ENCODE measurements at regions not wholly inside any gene's neighbourhood (a gene's known extent, or its start where the extent isn't known, plus 50 kb on each side); places are given as distances from the start of the nearest gene placed in this dataset.
A peak's percentile ranks its signal among the peaks of the same experiment; 100 is the strongest.
"Not testable (repeated sequence)": the region's sequence is repeated elsewhere in the genome, so short reads cannot be mapped to it uniquely, and the experiment has no call there.

- H3K9me3 Mint-ChIP-seq: no peaks in the 10 kb centered on the region
- peaks cover 2% of the 10 kb centered on the region for H3K36me3 Mint-ChIP-seq (ENCODE audit: low read depth)
- no peak overlapping the region for H3K4me3 Mint-ChIP-seq
- DNase-seq (ENCODE audit: low spot score): no peak
- intact Hi-C loops (cut with micrococcal nuclease): no loop called here
- no peak overlapping the region for H3K27ac Mint-ChIP-seq
- peaks cover 13% of the 10 kb centered on the region for H3K27me3 Mint-ChIP-seq (ENCODE audit: insufficient read depth)
- H3K4me1 Mint-ChIP-seq (ENCODE audit: low read depth): no peaks in the 10 kb centered on the region
These were observed 138.9 kb upstream of the SOD1 start for GRCh38 chr21:31520561-31521098.

- H3K4me3 Mint-ChIP-seq: no peak overlapping the region
- H3K27ac Mint-ChIP-seq: no peak overlapping the region
- H3K27me3 Mint-ChIP-seq (ENCODE audit: insufficient read depth): peaks cover 17% of the 10 kb centered on the region
- H3K9me3 Mint-ChIP-seq: no peaks in the 10 kb centered on the region
- H3K36me3 Mint-ChIP-seq (ENCODE audit: low read depth): peaks cover 3% of the 10 kb centered on the region
- no peaks in the 10 kb centered on the region for H3K4me1 Mint-ChIP-seq (ENCODE audit: low read depth)
- intact Hi-C loops (cut with micrococcal nuclease): no loop called here
- DNase-seq (ENCODE audit: low spot score): no peak
These were observed 140.9 kb upstream of the SOD1 start for GRCh38 chr21:31518580-31518979.

GRCh38 chr21:31517664-31518414, 141.7 kb upstream of the SOD1 start:
- no peak overlapping the region for H3K27ac Mint-ChIP-seq
- H3K4me3 Mint-ChIP-seq: no peak overlapping the region
- peaks cover 3% of the 10 kb centered on the region for H3K36me3 Mint-ChIP-seq (ENCODE audit: low read depth)
- H3K4me1 Mint-ChIP-seq (ENCODE audit: low read depth): no peaks in the 10 kb centered on the region
- intact Hi-C loops (cut with micrococcal nuclease): no loop called here
- peaks cover 22% of the 10 kb centered on the region for H3K27me3 Mint-ChIP-seq (ENCODE audit: insufficient read depth)
- DNase-seq (ENCODE audit: low spot score): no peak
- H3K9me3 Mint-ChIP-seq: no peaks in the 10 kb centered on the region

- no peaks in the 10 kb centered on the region for H3K9me3 Mint-ChIP-seq
- peaks cover 8% of the 10 kb centered on the region for H3K4me1 Mint-ChIP-seq (ENCODE audit: low read depth)
- no peak overlapping the region for H3K27ac Mint-ChIP-seq
- intact Hi-C loops (cut with micrococcal nuclease): no loop called here
- DNase-seq (ENCODE audit: low spot score): no peak
- H3K36me3 Mint-ChIP-seq (ENCODE audit: low read depth): peaks cover 3% of the 10 kb centered on the region
- no peak overlapping the region for H3K4me3 Mint-ChIP-seq
- peaks cover 26% of the 10 kb centered on the region for H3K27me3 Mint-ChIP-seq (ENCODE audit: insufficient read depth)
These were observed 144.2 kb upstream of the SOD1 start for GRCh38 chr21:31515253-31515652.

- intact Hi-C loops (cut with micrococcal nuclease): no loop called here
- Mint-ChIP-seq H3K27ac (no peak overlapping the region), H3K27me3 (ENCODE audit: insufficient read depth) (peaks cover 26% of the 10 kb centered on the region), H3K4me1 (ENCODE audit: low read depth) (peaks cover 15% of the 10 kb centered on the region), H3K36me3 (ENCODE audit: low read depth) (peaks cover 4% of the 10 kb centered on the region), H3K4me3 (no peak overlapping the region), H3K9me3 (no peaks in the 10 kb centered on the region)
- no peak for DNase-seq (ENCODE audit: low spot score)
These were observed 144.9 kb upstream of the SOD1 start for GRCh38 chr21:31514598-31514997.

- H3K27ac Mint-ChIP-seq: not testable (repeated sequence)
These were observed 146.0 kb upstream of the SOD1 start for GRCh38 chr21:31513541-31513940.

GRCh38 chr21:31511999-31512398, 147.5 kb upstream of the SOD1 start:
- H3K27ac Mint-ChIP-seq; H3K36me3 Mint-ChIP-seq (ENCODE audit: low read depth); H3K9me3 Mint-ChIP-seq; H3K4me3 Mint-ChIP-seq; DNase-seq (ENCODE audit: low spot score); intact Hi-C loops (cut with micrococcal nuclease): not testable (repeated sequence)
- Mint-ChIP-seq H3K4me1 (ENCODE audit: low read depth) (peaks cover 33% of the 10 kb centered on the region), H3K27me3 (ENCODE audit: insufficient read depth) (peaks cover 26% of the 10 kb centered on the region)

More at GRCh38 chr21:31513541-31513940, 146.0 kb upstream of the SOD1 start:
- H3K9me3 Mint-ChIP-seq; DNase-seq (ENCODE audit: low spot score); H3K36me3 Mint-ChIP-seq (ENCODE audit: low read depth); H3K4me3 Mint-ChIP-seq; intact Hi-C loops (cut with micrococcal nuclease): not testable (repeated sequence)
- Mint-ChIP-seq H3K27me3 (ENCODE audit: insufficient read depth) (peaks cover 26% of the 10 kb centered on the region), H3K4me1 (ENCODE audit: low read depth) (peaks cover 25% of the 10 kb centered on the region)

GRCh38 chr21:31511258-31511657, 148.2 kb upstream of the SOD1 start:
- H3K9me3 Mint-ChIP-seq: no peaks in the 10 kb centered on the region
- no peak overlapping the region for H3K4me3 Mint-ChIP-seq
- H3K27me3 Mint-ChIP-seq (ENCODE audit: insufficient read depth): peaks cover 21% of the 10 kb centered on the region
- intact Hi-C loops (cut with micrococcal nuclease): no loop called here
- H3K36me3 Mint-ChIP-seq (ENCODE audit: low read depth): peaks cover 3% of the 10 kb centered on the region
- H3K4me1 Mint-ChIP-seq (ENCODE audit: low read depth): peaks cover 39% of the 10 kb centered on the region
- DNase-seq (ENCODE audit: low spot score): no peak
- H3K27ac Mint-ChIP-seq: no peak overlapping the region

- Mint-ChIP-seq H3K27ac (peak overlapping the region; percentile 73), H3K36me3 (ENCODE audit: low read depth) (peaks cover 2% of the 10 kb centered on the region), H3K9me3 (no peaks in the 10 kb centered on the region), H3K27me3 (ENCODE audit: insufficient read depth) (peaks cover 32% of the 10 kb centered on the region), H3K4me1 (ENCODE audit: low read depth) (peaks cover 51% of the 10 kb centered on the region), H3K4me3 (peak overlapping the region; percentile 45)
- intact Hi-C loops (cut with micrococcal nuclease): loop anchor here (1.0 to 5.0 kb wide), 9 partner anchors 45 to 411 kb away; partner anchors contain the start of gene SCAF4
- DNase-seq (ENCODE audit: low spot score): peak; percentile 83
These were observed 150.1 kb upstream of the SOD1 start for GRCh38 chr21:31509194-31510017.

GRCh38 chr21:31505975-31506374, 153.5 kb upstream of the SOD1 start:
- H3K4me1 Mint-ChIP-seq (ENCODE audit: low read depth): peaks cover 50% of the 10 kb centered on the region
- peaks cover 33% of the 10 kb centered on the region for H3K27me3 Mint-ChIP-seq (ENCODE audit: insufficient read depth)
- no peak overlapping the region for H3K4me3 Mint-ChIP-seq
- no peaks in the 10 kb centered on the region for H3K9me3 Mint-ChIP-seq
- H3K36me3 Mint-ChIP-seq (ENCODE audit: low read depth): peaks cover 3% of the 10 kb centered on the region
- no peak overlapping the region for H3K27ac Mint-ChIP-seq
- DNase-seq (ENCODE audit: low spot score): no peak
- intact Hi-C loops (cut with micrococcal nuclease): loop anchor here (5.0 kb wide), 3 partner anchors 59 to 289 kb away; partner anchors contain the start of gene SCAF4

GRCh38 chr21:31503939-31504338, 155.6 kb upstream of the SOD1 start:
- Mint-ChIP-seq H3K4me1 (ENCODE audit: low read depth) (peaks cover 30% of the 10 kb centered on the region), H3K27ac (no peak overlapping the region), H3K27me3 (ENCODE audit: insufficient read depth) (peaks cover 31% of the 10 kb centered on the region), H3K36me3 (ENCODE audit: low read depth) (peaks cover 5% of the 10 kb centered on the region), H3K9me3 (no peaks in the 10 kb centered on the region), H3K4me3 (no peak overlapping the region)
- DNase-seq (ENCODE audit: low spot score): no peak
- intact Hi-C loops (cut with micrococcal nuclease): no loop called here

- H3K4me1 Mint-ChIP-seq (ENCODE audit: low read depth): peaks cover 26% of the 10 kb centered on the region
- H3K27ac Mint-ChIP-seq: no peak overlapping the region
- intact Hi-C loops (cut with micrococcal nuclease): no loop called here
- H3K36me3 Mint-ChIP-seq (ENCODE audit: low read depth): peaks cover 5% of the 10 kb centered on the region
- DNase-seq (ENCODE audit: low spot score): no peak
- H3K9me3 Mint-ChIP-seq: no peaks in the 10 kb centered on the region
- peaks cover 31% of the 10 kb centered on the region for H3K27me3 Mint-ChIP-seq (ENCODE audit: insufficient read depth)
- no peak overlapping the region for H3K4me3 Mint-ChIP-seq
These were observed 156.0 kb upstream of the SOD1 start for GRCh38 chr21:31503467-31503866.

Measured in activated T-helper 1 cell treated with anti-CD3 and anti-CD28 coated beads, Interleukin-12 subunit alpha, Interleukin-12 subunit beta, Interleukin-2, Interleukin-4 antibody, amounts not matched to agents 30 ng/mL and 10 ng/mL and 1 ng/mL, durations not matched to agents 14 hours and 24 hours and 36 hours (primary cell).